Right atrium auricular region (tissue), 2 donors: ENCODE measurements at regions not wholly inside any gene's neighbourhood (a gene's known extent, or its start where the extent isn't known, plus 50 kb on each side); places are given as distances from the start of the nearest gene placed in this dataset.
"Not testable (repeated sequence)": the region's sequence is repeated elsewhere in the genome, so short reads cannot be mapped to it uniquely, and the experiment has no call there.

ENCODE experiments used
- DNase-seq: peaks from one replicate; pipeline ENCODE4 v3.0.0-alpha.2; 2019; ENCODE audit warnings: low spot score
- H3K27ac ChIP-seq, 2 donors: fragments of 200-600 bp; sonication (generic); 1 replicate in 1 of 2; 2 replicates in 1 of 2; pipeline ENCODE4 v1.5.1; 2016 to 2019
- H3K27me3 ChIP-seq, 2 donors: fragments of 200-600 bp; sonication (generic); one replicate each; pipeline versions ENCODE4 v1.5.1 to v1.6.0; 2017 to 2019
- H3K36me3 ChIP-seq: fragments of 200-600 bp; sonication (generic); one replicate; pipeline ENCODE4 v1.5.1; 2016
- H3K4me1 ChIP-seq, 2 donors: fragments of 200-600 bp; sonication (generic); one replicate each; pipeline versions ENCODE4 v1.5.1 to v1.6.0; 2017 to 2019
- H3K4me3 ChIP-seq, 2 donors: fragments of 200-600 bp; sonication (generic); 1 replicate in 1 of 2; 2 replicates in 1 of 2; pipeline ENCODE4 v1.5.1; 2017 to 2019; ENCODE audit warnings: mild to moderate bottlenecking in 1 of 2, moderate library complexity in 1 of 2
- H3K9me3 ChIP-seq, 2 donors: fragments of 200-600 bp; sonication (generic); one replicate each; pipeline ENCODE4 v1.5.1; 2019
- CTCF ChIP-seq, 2 donors: fragments of 200-600 bp; sonication (generic); IDR thresholded peaks; one replicate each; pipeline ENCODE4 v1.5.1; 2019; ENCODE audit warnings: antibody characterized with exemption in 2 of 2

GRCh38 chr9:104374711-104375110 is 129.4 kb upstream of the OR13F1 start:
- no peak overlapping the region for H3K27ac ChIP-seq
- H3K4me3 ChIP-seq, result no peak overlapping the region
- H3K27me3 ChIP-seq, result no peaks in the 10 kb centered on the region
- H3K9me3 ChIP-seq, result no peaks in the 10 kb centered on the region
- H3K36me3 ChIP-seq, result no peaks in the 10 kb centered on the region
- TF ChIP-seq CTCF (IDR thresholded peaks at IDR 0.05), result no peak
- H3K4me1 ChIP-seq, result no peaks in the 10 kb centered on the region
- no peak for DNase-seq

GRCh38 chr9:104386013-104386412 is 118.0 kb upstream of the OR13F1 start:
- H3K4me1 ChIP-seq, result no peaks in the 10 kb centered on the region
- H3K9me3 ChIP-seq, result no peaks in the 10 kb centered on the region
- H3K27ac ChIP-seq, result no peak overlapping the region
- no peaks in the 10 kb centered on the region for H3K27me3 ChIP-seq
- no peak overlapping the region for H3K4me3 ChIP-seq
- no peak for DNase-seq
- TF ChIP-seq CTCF (IDR thresholded peaks at IDR 0.05), result no peak
- H3K36me3 ChIP-seq, result no peaks in the 10 kb centered on the region

GRCh38 chr9:104386425-104387069 is 117.5 kb upstream of the OR13F1 start:
- H3K36me3 ChIP-seq, result no peaks in the 10 kb centered on the region
- H3K27me3 ChIP-seq, result no peaks in the 10 kb centered on the region
- H3K27ac ChIP-seq, result no peak overlapping the region
- no peak for DNase-seq
- peak; percentile 36 to 79 for TF ChIP-seq CTCF (IDR thresholded peaks at IDR 0.05)
- H3K4me1 ChIP-seq, result no peaks in the 10 kb centered on the region
- H3K9me3 ChIP-seq, result no peaks in the 10 kb centered on the region
- no peak overlapping the region for H3K4me3 ChIP-seq

GRCh38 chr9:104388071-104388470 is 116.0 kb upstream of the OR13F1 start:
- no peaks in the 10 kb centered on the region for H3K36me3 ChIP-seq
- H3K4me3 ChIP-seq, result no peak overlapping the region
- TF ChIP-seq CTCF (IDR thresholded peaks at IDR 0.05), result no peak
- no peaks in the 10 kb centered on the region for H3K9me3 ChIP-seq
- no peaks in the 10 kb centered on the region for H3K27me3 ChIP-seq
- DNase-seq, result no peak
- H3K27ac ChIP-seq, result no peak overlapping the region
- H3K4me1 ChIP-seq, result no peaks in the 10 kb centered on the region

- H3K9me3 ChIP-seq, result no peaks in the 10 kb centered on the region
- H3K4me1 ChIP-seq, result no peaks in the 10 kb centered on the region
- DNase-seq, result no peak
- no peak overlapping the region for H3K27ac ChIP-seq
- H3K36me3 ChIP-seq, result no peaks in the 10 kb centered on the region
- H3K4me3 ChIP-seq, result no peak overlapping the region
- no peak for TF ChIP-seq CTCF (IDR thresholded peaks at IDR 0.05)
- H3K27me3 ChIP-seq, result no peaks in the 10 kb centered on the region
Observed at GRCh38 chr9:104389341-104389740, 114.7 kb upstream of the OR13F1 start.

- not testable (repeated sequence) for H3K9me3 ChIP-seq, DNase-seq, H3K27me3 ChIP-seq, H3K36me3 ChIP-seq, H3K4me3 ChIP-seq, H3K4me1 ChIP-seq, H3K27ac ChIP-seq
Observed at GRCh38 chr9:104394901-104395300, 109.2 kb upstream of the OR13F1 start.
